GM18870 (cell line): ENCODE measurements at regions not wholly inside any gene's neighbourhood (a gene's known extent, or its start where the extent isn't known, plus 50 kb on each side); places are given as distances from the start of the nearest gene placed in this dataset.
"Not testable (repeated sequence)": the region's sequence is repeated elsewhere in the genome, so short reads cannot be mapped to it uniquely, and the experiment has no call there.

Experiments
- ATAC-seq: cut with Tn5 transposase; IDR thresholded peaks from one replicate; pipeline ENCODE4 v1.9.1; 2021; ENCODE audit warnings: moderate library complexity; ENCODE audit not compliant: unreplicated experiment

GRCh38 chr16:75780669-75781068 lies 54.4 kb upstream of the CPHXL start:
- no peak for ATAC-seq

GRCh38 chr16:75781683-75782343 lies 55.5 kb upstream of the CPHXL start:
- ATAC-seq, result no peak

GRCh38 chr16:75787440-75787839 lies 61.1 kb upstream of the CPHXL start:
- ATAC-seq, result peak; percentile 63

- ATAC-seq, result peak; percentile 54
Observed at GRCh38 chr16:75789237-75789636, 62.9 kb upstream of the CPHXL start.

GRCh38 chr16:75792771-75793492 lies 66.6 kb upstream of the CPHXL start:
- ATAC-seq, result no peak

- ATAC-seq, result no peak
Observed at GRCh38 chr16:75793641-75794040, 67.4 kb upstream of the CPHXL start.

- ATAC-seq, result peak; percentile 77
Observed at GRCh38 chr16:75794426-75794825, 68.1 kb upstream of the CPHXL start.

- peak; percentile 39 for ATAC-seq
Observed at GRCh38 chr16:75798714-75799113, 72.4 kb upstream of the CPHXL start.

GRCh38 chr16:75801307-75801706 lies 75.0 kb upstream of the CPHXL start:
- ATAC-seq, result no peak

- ATAC-seq, result no peak
Observed at GRCh38 chr16:75803753-75804152, 77.5 kb upstream of the CPHXL start.

- no peak for ATAC-seq
Observed at GRCh38 chr16:75804368-75804767, 78.1 kb upstream of the CPHXL start.

- ATAC-seq, result no peak
Observed at GRCh38 chr16:75805946-75806345, 79.7 kb upstream of the CPHXL start.

GRCh38 chr16:75806487-75806886 lies 80.2 kb upstream of the CPHXL start:
- ATAC-seq, result no peak

GRCh38 chr16:75810342-75810741 lies 84.1 kb upstream of the CPHXL start:
- no peak for ATAC-seq

- ATAC-seq, result no peak
Observed at GRCh38 chr16:75811020-75811634, 84.8 kb upstream of the CPHXL start.

- ATAC-seq, result no peak
Observed at GRCh38 chr16:75818491-75818890, 92.2 kb upstream of the CPHXL start.

GRCh38 chr16:75820672-75821071 lies 94.4 kb upstream of the CPHXL start:
- ATAC-seq, result no peak

- ATAC-seq, result no peak
Observed at GRCh38 chr16:75821117-75821516, 94.8 kb upstream of the CPHXL start.

GRCh38 chr16:75825750-75826149 lies 99.5 kb upstream of the CPHXL start:
- ATAC-seq, result not testable (repeated sequence)

GRCh38 chr16:75827372-75828038 lies 101.2 kb upstream of the CPHXL start:
- not testable (repeated sequence) for ATAC-seq

- not testable (repeated sequence) for ATAC-seq
Observed at GRCh38 chr16:75833385-75833784, 107.1 kb upstream of the CPHXL start.
